GM18907 (cell line): ENCODE measurements at regions not wholly inside any gene's neighbourhood (a gene's known extent, or its start where the extent isn't known, plus 50 kb on each side); places are given as distances from the start of the nearest gene placed in this dataset.
"Not testable (repeated sequence)": the region's sequence is repeated elsewhere in the genome, so short reads cannot be mapped to it uniquely, and the experiment has no call there.

Source experiments
- ATAC-seq: cut with Tn5 transposase; IDR thresholded peaks from one replicate; pipeline ENCODE4 v1.9.1; 2021; ENCODE audit warnings: mild to moderate bottlenecking, moderate library complexity; ENCODE audit not compliant: unreplicated experiment

DNA sequence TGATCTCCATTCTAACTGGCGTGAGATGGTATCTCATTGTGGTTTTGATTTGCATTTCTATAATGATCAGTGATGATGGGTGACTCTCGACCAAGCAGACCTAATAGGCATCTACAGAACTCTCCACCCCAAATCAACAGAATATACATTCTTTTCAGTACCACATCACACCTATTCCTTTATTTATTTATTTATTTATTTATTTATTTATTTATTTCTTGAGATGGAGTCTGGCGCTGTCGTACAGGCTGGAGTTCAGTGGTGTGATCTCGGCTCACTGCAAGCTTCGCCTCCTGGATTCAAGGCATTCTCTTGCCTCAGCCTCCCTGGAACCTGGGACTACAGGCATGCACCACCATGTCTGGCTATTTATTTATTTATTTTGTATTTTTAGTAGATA lies 496.3 kb downstream of the TENT5A start:
- ATAC-seq = not testable (repeated sequence)

- ATAC-seq = no peak
Measured at GRCh38 chr6:81253821-81254220, 498.7 kb downstream of the TENT5A start.

GRCh38 chr6:81252231-81252630 lies 500.2 kb downstream of the TENT5A start:
- no peak for ATAC-seq

GRCh38 chr6:81246200-81246599 lies 506.3 kb downstream of the TENT5A start:
- no peak for ATAC-seq

- no peak for ATAC-seq
Measured at GRCh38 chr6:81242624-81243023, 509.9 kb downstream of the TENT5A start.

DNA sequence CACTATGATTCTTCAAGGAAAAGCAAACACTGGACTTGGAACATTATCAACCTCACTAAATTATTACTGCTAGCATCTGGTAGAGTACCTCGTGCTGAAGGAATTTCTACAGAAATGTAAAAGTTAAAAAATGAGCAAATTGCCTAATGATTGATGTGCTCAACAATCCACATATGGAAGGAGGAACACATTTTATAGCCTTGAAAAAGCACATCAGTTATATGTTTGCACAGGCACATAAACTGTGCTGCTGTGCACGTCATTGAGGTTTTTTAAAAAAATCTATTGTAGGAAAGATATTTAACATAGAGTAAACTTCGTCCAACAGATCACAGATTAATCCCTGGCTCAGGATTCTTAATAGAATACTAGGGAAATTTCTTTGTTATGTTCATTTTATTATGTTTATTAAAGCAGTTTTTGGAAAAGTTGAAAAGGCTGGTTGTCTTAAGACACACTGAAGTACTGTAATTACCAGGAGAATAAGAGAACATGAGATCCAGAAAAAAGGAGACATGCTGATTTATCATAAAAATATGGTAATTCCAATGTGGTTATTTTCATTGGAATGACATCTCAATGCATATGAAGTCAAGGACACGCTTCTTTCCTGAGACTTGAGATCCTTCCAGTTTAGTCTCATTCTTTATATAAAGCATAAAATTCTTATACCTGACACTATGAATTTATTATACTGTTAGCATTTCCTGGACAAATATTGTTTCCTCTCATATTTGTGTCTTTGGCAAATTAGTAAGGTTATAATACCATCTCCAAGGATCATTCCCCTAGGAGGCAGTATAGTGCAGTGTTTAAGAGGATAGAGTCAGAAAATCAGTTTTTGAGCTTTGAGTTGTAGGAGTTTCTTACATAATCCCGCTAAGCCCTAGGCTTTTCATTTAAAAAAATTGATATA lies 511.1 kb downstream of the TENT5A start:
- ATAC-seq = no peak

GRCh38 chr6:81238390-81238789 lies 514.1 kb downstream of the TENT5A start:
- no peak for ATAC-seq

- ATAC-seq = no peak
Measured at GRCh38 chr6:81237226-81237625, 515.3 kb downstream of the TENT5A start.

GRCh38 chr6:81235512-81235911 lies 517.0 kb downstream of the TENT5A start:
- no peak for ATAC-seq

DNA sequence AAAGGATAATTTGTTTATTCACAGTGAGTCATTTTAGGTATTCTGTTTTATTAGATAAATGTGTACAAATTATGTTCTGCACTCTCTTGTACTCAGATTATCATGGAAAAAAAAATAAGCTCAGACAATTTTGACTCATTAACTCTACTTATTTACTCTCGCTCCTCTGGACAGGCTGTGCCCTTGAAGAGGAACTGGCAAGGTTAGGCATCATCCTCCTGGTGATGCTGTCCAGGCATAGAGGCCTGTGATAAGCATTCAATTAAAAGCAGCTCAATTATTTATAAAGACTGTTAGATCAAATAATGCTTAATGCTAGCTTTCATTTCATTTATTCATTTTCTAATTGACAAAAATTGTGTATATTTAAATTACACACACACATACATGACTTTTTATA lies 518.5 kb downstream of the TENT5A start:
- no peak for ATAC-seq

GRCh38 chr6:81228912-81229555 lies 523.4 kb downstream of the TENT5A start:
- no peak for ATAC-seq

DNA sequence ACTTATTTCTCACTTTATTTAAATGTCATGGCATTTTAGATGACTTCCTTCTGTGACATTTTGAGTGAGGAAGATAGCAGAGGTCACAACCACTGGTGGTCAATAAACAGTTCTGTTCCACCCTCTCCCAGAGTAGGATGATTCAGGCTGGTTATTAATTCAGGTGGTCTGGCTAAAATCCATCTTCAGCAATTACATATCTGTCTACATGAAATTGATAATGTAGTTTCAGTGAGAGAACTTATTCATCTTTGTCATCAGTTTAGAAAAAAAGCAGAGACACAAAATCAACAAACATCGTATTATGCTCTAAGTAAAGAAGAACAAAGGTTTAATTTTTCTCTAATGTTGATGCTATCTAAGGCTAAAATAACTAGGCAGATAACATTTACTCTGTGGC lies 525.5 kb downstream of the TENT5A start:
- ATAC-seq = no peak

- no peak for ATAC-seq
Measured at GRCh38 chr6:81216668-81217067, 535.8 kb downstream of the TENT5A start.

DNA sequence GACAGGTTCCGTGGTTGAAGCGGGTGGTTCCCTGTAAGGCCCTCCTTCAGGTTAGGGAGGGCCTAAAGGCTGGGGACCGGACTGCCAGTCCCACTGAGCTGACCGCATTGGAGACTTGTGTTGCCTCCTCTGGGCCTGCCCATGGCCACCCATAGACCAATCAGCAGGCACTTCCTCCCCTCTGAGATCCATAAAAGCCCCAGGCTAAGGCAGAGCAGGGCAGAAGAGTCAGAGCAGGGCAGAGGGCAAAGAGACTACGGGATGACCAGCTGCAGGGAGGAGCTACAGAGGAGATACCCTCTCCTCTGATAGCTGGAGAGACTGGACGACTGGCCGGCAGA lies 537.4 kb downstream of the TENT5A start:
- ATAC-seq = no peak

DNA sequence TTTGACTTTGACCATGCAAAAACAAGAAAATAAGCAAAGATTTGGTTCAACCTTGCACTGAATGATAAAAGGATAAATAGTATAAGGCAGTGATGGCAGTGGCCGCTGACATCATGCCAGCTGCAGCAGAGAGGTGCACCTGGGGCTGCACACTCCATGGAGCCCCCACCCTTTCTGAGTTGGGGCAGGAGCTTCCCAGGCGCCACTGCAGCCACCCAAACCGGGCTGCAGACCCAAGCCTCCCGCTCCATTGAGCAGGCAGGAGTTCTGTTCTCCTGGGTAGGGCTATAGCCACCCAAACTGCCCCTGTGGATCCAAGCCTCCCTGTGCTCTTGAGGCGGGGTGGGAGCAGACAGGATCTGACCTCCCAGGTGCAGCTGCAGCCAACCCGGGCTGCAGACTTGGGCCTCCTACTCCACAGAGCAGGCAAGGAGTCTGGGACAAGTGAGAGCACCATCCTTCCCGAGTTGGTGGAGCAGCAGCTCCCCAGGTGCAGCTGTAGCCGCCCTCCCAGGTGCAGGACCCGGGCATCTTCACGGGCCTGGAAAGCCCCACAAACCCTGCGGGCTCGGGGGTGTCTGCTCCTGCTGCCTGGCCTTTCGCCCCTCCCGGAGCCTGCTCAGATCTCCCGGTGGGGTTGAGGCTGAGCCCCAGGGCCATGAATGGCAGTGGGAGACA lies 537.9 kb downstream of the TENT5A start:
- ATAC-seq = no peak

- ATAC-seq = no peak
Measured at GRCh38 chr6:81204731-81205130, 547.8 kb downstream of the TENT5A start.

GRCh38 chr6:81194374-81194773 lies 558.1 kb downstream of the TENT5A start:
- no peak for ATAC-seq

DNA sequence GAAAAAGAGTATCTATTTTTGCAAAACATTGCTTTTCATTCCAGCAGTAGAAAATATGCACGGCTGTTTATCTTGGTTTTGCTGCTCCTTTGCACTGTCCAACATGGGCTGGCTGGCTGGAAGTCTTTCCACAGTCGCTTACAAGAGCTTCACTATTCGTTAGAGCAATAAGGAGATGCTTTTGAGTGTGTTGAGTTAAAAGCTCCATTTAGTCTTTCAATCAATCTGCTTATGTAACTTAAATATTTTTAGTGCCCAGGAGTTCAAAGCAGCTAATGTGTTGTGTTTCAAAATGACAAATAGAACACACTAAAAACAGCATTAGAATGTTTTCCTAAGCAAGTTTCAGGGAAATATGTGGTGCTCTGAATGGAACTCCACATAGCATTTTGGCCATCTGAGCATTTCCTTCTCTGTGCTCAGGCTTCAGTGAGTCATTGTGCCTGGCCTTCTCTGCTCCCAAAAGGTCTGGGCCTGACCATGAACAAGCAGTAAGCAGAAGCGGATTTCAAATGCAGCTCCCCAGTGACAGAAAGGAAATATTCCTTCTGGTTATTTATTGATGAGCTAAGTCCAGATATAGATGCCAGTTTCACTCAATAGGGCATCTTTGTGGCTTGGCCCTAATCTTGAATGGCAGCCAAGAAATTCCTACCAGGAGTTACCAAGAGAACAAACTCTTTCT lies 580.3 kb downstream of the TENT5A start:
- no peak for ATAC-seq

- no peak for ATAC-seq
Measured at GRCh38 chr6:81169166-81169565, 583.3 kb downstream of the TENT5A start.

DNA sequence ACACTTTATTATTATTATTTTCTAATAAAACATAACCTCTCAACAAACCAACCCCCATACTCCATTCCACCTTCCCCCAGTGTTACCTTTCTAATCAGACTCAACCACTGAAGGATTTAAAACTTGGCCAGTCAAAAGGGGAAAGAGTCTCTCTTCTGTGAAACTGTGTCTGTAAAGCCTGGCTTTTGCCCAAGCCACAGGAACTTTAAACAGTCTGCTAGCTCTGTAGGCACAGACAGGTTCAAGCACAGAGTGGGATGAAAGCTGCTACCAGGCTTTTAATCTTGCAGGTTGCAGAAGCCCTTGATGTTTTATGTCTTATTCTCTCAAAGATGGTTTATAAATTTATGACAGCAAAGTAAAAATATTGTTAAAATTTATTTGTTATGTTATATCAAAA lies 585.7 kb downstream of the TENT5A start:
- no peak for ATAC-seq

DNA sequence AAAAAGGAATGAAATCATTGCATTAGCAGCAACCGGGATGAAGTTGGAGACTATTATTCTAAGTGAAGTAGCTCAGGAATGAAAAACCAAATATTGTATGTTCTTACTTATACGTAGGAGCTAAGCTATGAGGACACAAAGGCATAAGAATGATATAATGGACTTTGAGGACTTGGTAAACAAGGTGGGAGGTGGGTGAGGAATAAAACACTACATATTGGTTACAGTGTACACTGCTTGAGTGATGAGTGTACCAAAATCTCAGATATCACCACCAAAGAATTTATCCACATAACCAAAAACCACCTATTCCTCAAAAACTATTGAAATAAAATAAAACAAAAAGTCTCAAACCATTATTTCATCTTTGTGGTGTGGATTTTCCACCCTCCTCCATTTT lies 593.5 kb downstream of the TENT5A start:
- no peak for ATAC-seq
